Vagina (tissue), 2 donors: ENCODE measurements at regions not wholly inside any gene's neighbourhood (a gene's known extent, or its start where the extent isn't known, plus 50 kb on each side); places are given as distances from the start of the nearest gene placed in this dataset.

ENCODE experiments used
- CTCF ChIP-seq, 3 experiments: fragments of 450-650 bp in 2 of 3; fragments of 200-600 bp in 1 of 3; sonication (generic) in 1 of 3; IDR thresholded peaks; one replicate each; pipeline ENCODE4 v1.5.1; 2017 to 2019; ENCODE audit warnings: antibody characterized with exemption in 3 of 3, mild to moderate bottlenecking in 2 of 3, moderate library complexity in 2 of 3
- POLR2A ChIP-seq, 2 donors: fragments of 450-650 bp; IDR thresholded peaks; one replicate each; pipeline ENCODE4 v1.6.1; 2017; ENCODE audit warnings: antibody characterized with exemption in 2 of 2, mild to moderate bottlenecking in 2 of 2, moderate library complexity in 2 of 2
- POLR2AphosphoS5 ChIP-seq, 2 donors: sonication (generic); formaldehyde crosslinking; IDR thresholded peaks; one replicate each; pipeline ENCODE4 v1.9.0; 2017; ENCODE audit warnings: antibody characterized with exemption in 2 of 2, mild to moderate bottlenecking in 2 of 2, low read depth in 1 of 2; ENCODE audit not compliant: insufficient read depth in 1 of 2

GRCh38 chr6:169079650-169080049, 174.0 kb downstream of the THBS2 start:
- no peak for TF ChIP-seq CTCF (IDR thresholded peaks at IDR 0.05)
- TF ChIP-seq POLR2AphosphoS5 (IDR thresholded peaks at IDR 0.05; ENCODE audit: insufficient read depth in 1 of 2, low read depth in 1 of 2), result no peak
- TF ChIP-seq POLR2A (IDR thresholded peaks at IDR 0.05), result no peak
